ENCODE measurements at regions not wholly inside any gene's neighbourhood (a gene's known extent, or its start where the extent isn't known, plus 50 kb on each side); places are given as distances from the start of the nearest gene placed in this dataset.

GRCh38 chr3:194798486-194798885 lies 112.8 kb downstream of the FAM43A start:
- no peak for TF ChIP-seq RFX5 (IDR thresholded peaks at IDR 0.05; ENCODE audit: low read depth, low read length)
- TF ChIP-seq CEBPB (IDR thresholded peaks at IDR 0.05; ENCODE audit: low read depth, low read length), result no peak
- no peak for TF ChIP-seq RAD21 (IDR thresholded peaks at IDR 0.05; ENCODE audit: low read length)
- no peak for TF ChIP-seq POLR2A (IDR thresholded peaks at IDR 0.05; ENCODE audit: low read depth, low read length)
- TF ChIP-seq SMC3 (IDR thresholded peaks at IDR 0.05; ENCODE audit: low read depth, low read length), result no peak
- TF ChIP-seq CTCF (conservative IDR thresholded peaks at IDR 0.05; ENCODE audit: low read depth, low read length), result no peak
- no peak for TF ChIP-seq BHLHE40 (IDR thresholded peaks at IDR 0.05; ENCODE audit: low read depth, low read length)
- TF ChIP-seq RCOR1 (IDR thresholded peaks at IDR 0.05; ENCODE audit: insufficient replicate concordance, low read length), result no peak
- TF ChIP-seq MAZ (IDR thresholded peaks at IDR 0.05; ENCODE audit: borderline replicate concordance, low read depth, low read length), result no peak
- no peak for TF ChIP-seq MAFK (IDR thresholded peaks at IDR 0.05; ENCODE audit: low read depth, low read length)
- TF ChIP-seq, protein P1, sequence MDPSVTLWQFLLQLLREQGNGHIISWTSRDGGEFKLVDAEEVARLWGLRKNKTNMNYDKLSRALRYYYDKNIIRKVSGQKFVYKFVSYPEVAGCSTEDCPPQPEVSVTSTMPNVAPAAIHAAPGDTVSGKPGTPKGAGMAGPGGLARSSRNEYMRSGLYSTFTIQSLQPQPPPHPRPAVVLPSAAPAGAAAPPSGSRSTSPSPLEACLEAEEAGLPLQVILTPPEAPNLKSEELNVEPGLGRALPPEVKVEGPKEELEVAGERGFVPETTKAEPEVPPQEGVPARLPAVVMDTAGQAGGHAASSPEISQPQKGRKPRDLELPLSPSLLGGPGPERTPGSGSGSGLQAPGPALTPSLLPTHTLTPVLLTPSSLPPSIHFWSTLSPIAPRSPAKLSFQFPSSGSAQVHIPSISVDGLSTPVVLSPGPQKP (IDR thresholded peaks at IDR 0.05; ENCODE audit: borderline replicate concordance, low read depth, low read length), result no peak
- no peak for TF ChIP-seq FOS (IDR thresholded peaks at IDR 0.05; ENCODE audit: low read depth, low read length)
- TF ChIP-seq, protein P2, sequence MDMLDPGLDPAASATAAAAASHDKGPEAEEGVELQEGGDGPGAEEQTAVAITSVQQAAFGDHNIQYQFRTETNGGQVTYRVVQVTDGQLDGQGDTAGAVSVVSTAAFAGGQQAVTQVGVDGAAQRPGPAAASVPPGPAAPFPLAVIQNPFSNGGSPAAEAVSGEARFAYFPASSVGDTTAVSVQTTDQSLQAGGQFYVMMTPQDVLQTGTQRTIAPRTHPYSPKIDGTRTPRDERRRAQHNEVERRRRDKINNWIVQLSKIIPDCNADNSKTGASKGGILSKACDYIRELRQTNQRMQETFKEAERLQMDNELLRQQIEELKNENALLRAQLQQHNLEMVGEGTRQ (IDR thresholded peaks at IDR 0.05; ENCODE audit: low read depth, low read length), result no peak

Data from IMR-90 (cell line).